PC-9 (cell line): ENCODE measurements at regions not wholly inside any gene's neighbourhood (a gene's known extent, or its start where the extent isn't known, plus 50 kb on each side); places are given as distances from the start of the nearest gene placed in this dataset.

Source experiments
- CTCF ChIP-seq: fragments of 200-600 bp; sonication (generic); conservative IDR thresholded peaks from 2 replicates; pipeline ENCODE4 v1.6.1; 2017; ENCODE audit warnings: mixed run types, antibody characterized with exemption, mild to moderate bottlenecking, moderate library complexity
- EZH2 ChIP-seq: fragments of 200-600 bp; sonication (generic); IDR thresholded peaks from 2 replicates; pipeline ENCODE4 v1.8.0; 2017; ENCODE audit warnings: antibody characterized with exemption, low read depth

GRCh38 chr10:106454233-106454632 lies 710.3 kb downstream of the SORCS1 start:
- TF ChIP-seq EZH2 (no peak), CTCF (no peak)
